ENCODE measurements at regions not wholly inside any gene's neighbourhood (a gene's known extent, or its start where the extent isn't known, plus 50 kb on each side); places are given as distances from the start of the nearest gene placed in this dataset.

- Histone ChIP-seq H3K9ac (ENCODE audit: low read length) (no peak overlapping the region), H3K4me3 (ENCODE audit: low read length) (no peak overlapping the region), H3K9me2 (replicated peaks; ENCODE audit: low read length) (no peaks in the 10 kb centered on the region), H3K9me3 (ENCODE audit: low read length) (no peaks in the 10 kb centered on the region), H3K4me2 (ENCODE audit: low read length) (no peak overlapping the region), H3K27me3 (ENCODE audit: low read length) (no peaks in the 10 kb centered on the region), H3K36me3 (ENCODE audit: low read depth, low read length) (no peaks in the 10 kb centered on the region), H3K79me2 (ENCODE audit: low read length) (no peaks in the 10 kb centered on the region), H4K20me1 (ENCODE audit: low read length) (no peaks in the 10 kb centered on the region), H3K4me1 (ENCODE audit: insufficient read depth, low read length) (peaks cover 15% of the 10 kb centered on the region), H2AFZ (ENCODE audit: low read length) (no peak overlapping the region), H3K27ac (ENCODE audit: low read length) (no peak overlapping the region), H3F3A (ENCODE audit: low read length, unreplicated experiment) (no peaks in the 10 kb centered on the region)
- ChIA-PET POLR2A (ENCODE audit: unreplicated experiment) (no interaction called here), CTCF (no interaction called here)
- intact Hi-C loops (cut with micrococcal nuclease), result no loop called here
- TF ChIP-seq CTCF (conservative IDR thresholded peaks at IDR 0.05; ENCODE audit: low read depth, low read length) (no peak), EZH2 (IDR thresholded peaks at IDR 0.05; ENCODE audit: low read length, unreplicated experiment) (no peak), EZH2phosphoT487 (IDR thresholded peaks at IDR 0.05; ENCODE audit: borderline replicate concordance, low read length) (no peak)
- BruUV-seq (replicated peaks), result no TSS peak
- DNase-seq, result no peak
- ATAC-seq, result no peak
These were observed 130.8 kb upstream of the TNFAIP3 start for GRCh38 chr6:137736048-137736818.

GRCh38 chr6:137736911-137737310 is 130.1 kb upstream of the TNFAIP3 start:
- H3K36me3 ChIP-seq (ENCODE audit: low read depth, low read length), result no peaks in the 10 kb centered on the region
- no peak for ATAC-seq

More at GRCh38 chr6:137736911-137737310, 130.1 kb upstream of the TNFAIP3 start:
- Histone ChIP-seq H3K9me3 (ENCODE audit: low read length) (no peaks in the 10 kb centered on the region), H3K27ac (ENCODE audit: low read length) (no peak overlapping the region), H3K27me3 (ENCODE audit: low read length) (no peaks in the 10 kb centered on the region), H3K9ac (ENCODE audit: low read length) (no peak overlapping the region), H3K4me2 (ENCODE audit: low read length) (no peak overlapping the region), H3K9me2 (replicated peaks; ENCODE audit: low read length) (no peaks in the 10 kb centered on the region), H4K20me1 (ENCODE audit: low read length) (no peaks in the 10 kb centered on the region), H2AFZ (ENCODE audit: low read length) (no peak overlapping the region), H3F3A (ENCODE audit: low read length, unreplicated experiment) (no peaks in the 10 kb centered on the region), H3K4me3 (ENCODE audit: low read length) (no peak overlapping the region), H3K4me1 (ENCODE audit: insufficient read depth, low read length) (peaks cover 9% of the 10 kb centered on the region), H3K79me2 (ENCODE audit: low read length) (no peaks in the 10 kb centered on the region)
- ChIA-PET CTCF (no interaction called here), POLR2A (ENCODE audit: unreplicated experiment) (no interaction called here)
- intact Hi-C loops (cut with micrococcal nuclease), result no loop called here
- TF ChIP-seq EZH2 (IDR thresholded peaks at IDR 0.05; ENCODE audit: low read length, unreplicated experiment) (no peak), EZH2phosphoT487 (IDR thresholded peaks at IDR 0.05; ENCODE audit: borderline replicate concordance, low read length) (no peak), CTCF (conservative IDR thresholded peaks at IDR 0.05; ENCODE audit: low read depth, low read length) (no peak)
- no peak for DNase-seq
- no TSS peak for BruUV-seq (replicated peaks)

Data from PC-3 (cell line).